ENCODE measurements at regions not wholly inside any gene's neighbourhood (a gene's known extent, or its start where the extent isn't known, plus 50 kb on each side); places are given as distances from the start of the nearest gene placed in this dataset.
"Not testable (repeated sequence)": the region's sequence is repeated elsewhere in the genome, so short reads cannot be mapped to it uniquely, and the experiment has no call there.

- no peak overlapping the region for H3K4me3 ChIP-seq (ENCODE audit: low read depth, low read length)
- CTCF ChIA-PET = no interaction called here
- POLR2A ChIA-PET = no interaction called here
- no peak for DNase-seq (ENCODE audit: low read depth, low spot score)
- TF ChIP-seq, protein P1, sequence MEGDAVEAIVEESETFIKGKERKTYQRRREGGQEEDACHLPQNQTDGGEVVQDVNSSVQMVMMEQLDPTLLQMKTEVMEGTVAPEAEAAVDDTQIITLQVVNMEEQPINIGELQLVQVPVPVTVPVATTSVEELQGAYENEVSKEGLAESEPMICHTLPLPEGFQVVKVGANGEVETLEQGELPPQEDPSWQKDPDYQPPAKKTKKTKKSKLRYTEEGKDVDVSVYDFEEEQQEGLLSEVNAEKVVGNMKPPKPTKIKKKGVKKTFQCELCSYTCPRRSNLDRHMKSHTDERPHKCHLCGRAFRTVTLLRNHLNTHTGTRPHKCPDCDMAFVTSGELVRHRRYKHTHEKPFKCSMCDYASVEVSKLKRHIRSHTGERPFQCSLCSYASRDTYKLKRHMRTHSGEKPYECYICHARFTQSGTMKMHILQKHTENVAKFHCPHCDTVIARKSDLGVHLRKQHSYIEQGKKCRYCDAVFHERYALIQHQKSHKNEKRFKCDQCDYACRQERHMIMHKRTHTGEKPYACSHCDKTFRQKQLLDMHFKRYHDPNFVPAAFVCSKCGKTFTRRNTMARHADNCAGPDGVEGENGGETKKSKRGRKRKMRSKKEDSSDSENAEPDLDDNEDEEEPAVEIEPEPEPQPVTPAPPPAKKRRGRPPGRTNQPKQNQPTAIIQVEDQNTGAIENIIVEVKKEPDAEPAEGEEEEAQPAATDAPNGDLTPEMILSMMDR (IDR thresholded peaks at IDR 0.05; ENCODE audit: insufficient read depth, low read length, missing control alignments) = no peak
Measured at GRCh38 chr4:30094887-30095286, 625.3 kb upstream of the PCDH7 start.

- TF ChIP-seq, protein P1 (IDR thresholded peaks at IDR 0.05; ENCODE audit: insufficient read depth, low read length, missing control alignments) = no peak
- no peak overlapping the region for H3K4me3 ChIP-seq (ENCODE audit: low read depth, low read length)
- DNase-seq (ENCODE audit: low read depth, low spot score) = no peak
- POLR2A ChIA-PET = no interaction called here
- CTCF ChIA-PET = no interaction called here
Measured at GRCh38 chr4:30103455-30103854, 616.7 kb upstream of the PCDH7 start.

DNA sequence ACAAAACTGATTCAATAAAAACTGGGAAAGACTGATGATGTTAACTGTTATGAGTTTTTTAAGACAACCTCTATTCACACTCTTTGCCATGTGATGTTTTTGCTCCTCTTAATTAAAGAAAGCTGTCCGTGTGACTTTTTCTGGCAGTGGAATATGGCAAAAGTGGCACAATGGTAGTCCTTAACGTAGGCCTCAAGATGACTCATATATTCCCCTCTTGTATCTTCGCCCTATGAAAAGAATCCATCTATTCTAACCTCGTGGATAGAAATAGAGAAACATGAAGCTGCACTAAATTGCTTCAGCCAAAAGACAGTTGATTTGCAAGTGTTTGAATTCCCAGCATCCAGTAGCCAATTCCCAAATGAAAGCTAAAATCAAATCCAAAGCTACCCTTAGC lies 603.8 kb upstream of the PCDH7 start:
- ChIA-PET POLR2A (no interaction called here), CTCF (no interaction called here)
- TF ChIP-seq, protein P1 (IDR thresholded peaks at IDR 0.05; ENCODE audit: insufficient read depth, low read length, missing control alignments) = no peak
- no peak overlapping the region for H3K4me3 ChIP-seq (ENCODE audit: low read depth, low read length)
- no peak for DNase-seq (ENCODE audit: low read depth, low spot score)

DNA sequence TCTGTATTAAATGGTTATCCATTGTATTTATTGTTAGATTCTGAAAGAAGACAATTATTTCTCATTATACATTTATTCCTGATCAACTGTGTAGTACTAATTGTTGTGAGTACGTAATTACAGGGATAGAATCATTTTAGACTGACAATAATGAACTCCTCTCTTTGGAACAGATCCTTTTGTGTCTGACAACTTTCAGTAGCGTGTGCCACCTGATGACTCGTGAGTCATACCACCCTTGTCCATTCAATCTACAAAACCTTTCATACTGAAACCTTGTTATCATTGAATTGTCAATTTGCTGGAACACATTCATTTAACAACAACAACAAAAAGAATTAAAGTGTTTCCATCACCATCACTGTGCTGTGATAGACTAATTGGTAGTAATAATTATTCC lies 602.7 kb upstream of the PCDH7 start:
- POLR2A ChIA-PET = no interaction called here

DNA sequence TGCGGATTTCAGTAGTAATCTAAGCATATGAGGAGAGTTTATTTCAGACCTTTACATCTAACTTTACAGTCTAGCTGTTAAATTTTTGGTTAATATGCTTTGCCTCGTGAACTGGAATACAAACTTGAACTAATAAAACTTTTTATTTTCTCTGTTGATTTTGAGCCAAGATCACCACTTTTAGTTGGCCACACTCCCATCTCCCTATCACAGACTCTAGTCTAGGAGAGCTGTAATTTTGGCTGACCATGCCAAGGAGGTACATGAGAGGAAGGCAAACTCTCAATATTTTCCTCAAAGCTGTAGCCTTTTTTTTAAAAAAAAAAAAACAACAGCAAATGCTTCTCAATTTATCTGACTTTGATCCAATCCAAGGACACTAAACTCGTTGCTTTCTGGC lies 597.5 kb upstream of the PCDH7 start:
- ChIA-PET POLR2A (no interaction called here), CTCF (no interaction called here)
- TF ChIP-seq, protein P1 (IDR thresholded peaks at IDR 0.05; ENCODE audit: insufficient read depth, low read length, missing control alignments) = no peak
- no peak for DNase-seq (ENCODE audit: low read depth, low spot score)
- H3K4me3 ChIP-seq (ENCODE audit: low read depth, low read length) = no peak overlapping the region

More for the DNA sequence above, 602.7 kb upstream of the PCDH7 start:
- CTCF ChIA-PET = no interaction called here
- H3K4me3 ChIP-seq (ENCODE audit: low read depth, low read length) = no peak overlapping the region
- TF ChIP-seq, protein P1 (IDR thresholded peaks at IDR 0.05; ENCODE audit: insufficient read depth, low read length, missing control alignments) = no peak
- DNase-seq (ENCODE audit: low read depth, low spot score) = no peak

DNA sequence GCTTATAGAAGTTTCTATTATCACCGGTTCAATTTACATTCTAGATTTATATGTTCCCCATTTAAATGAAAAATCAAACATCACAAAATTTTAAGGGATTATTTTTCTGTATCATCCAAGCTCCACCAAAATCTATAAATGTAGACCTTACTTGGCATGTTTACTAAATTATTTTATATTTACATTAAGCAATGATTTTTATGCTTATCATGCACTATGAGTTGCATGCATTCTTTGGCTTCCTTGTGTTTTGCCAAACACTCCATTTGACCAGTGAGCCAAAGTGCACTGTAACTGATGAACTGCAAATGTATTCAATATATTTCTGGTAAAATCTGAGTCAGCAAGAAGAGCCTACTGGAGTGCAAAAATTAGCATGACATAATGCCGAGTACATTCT lies 595.5 kb upstream of the PCDH7 start:
- POLR2A ChIA-PET; H3K4me3 ChIP-seq (ENCODE audit: low read depth, low read length); DNase-seq (ENCODE audit: low read depth, low spot score); CTCF ChIA-PET: not testable (repeated sequence)

- DNase-seq (ENCODE audit: low read depth, low spot score) = no peak
- POLR2A ChIA-PET = no interaction called here
- TF ChIP-seq, protein P1 (IDR thresholded peaks at IDR 0.05; ENCODE audit: insufficient read depth, low read length, missing control alignments) = no peak
- CTCF ChIA-PET = no interaction called here
- no peak overlapping the region for H3K4me3 ChIP-seq (ENCODE audit: low read depth, low read length)
Measured at GRCh38 chr4:30125868-30126267, 594.3 kb upstream of the PCDH7 start.
